Panc1 (cell line): ENCODE measurements at regions not wholly inside any gene's neighbourhood (a gene's known extent, or its start where the extent isn't known, plus 50 kb on each side); places are given as distances from the start of the nearest gene placed in this dataset.

Experiments used
- ATAC-seq: fragments of 200-7000 bp; cut with Tn5 transposase; 2 replicates; pipeline ENCODE4 v1.9.1; 2020; ENCODE audit warnings: mild to moderate bottlenecking, moderate library complexity
- BruUV-seq: library from RNA; stranded (reverse); fragments of 400-500 nt; replicated peaks from 2 replicates; lab custom pipeline; 2021; lab: Mats Ljungman, UMichigan
- CTCF ChIA-PET: fragments of 300-600 bp; sonication (Branson Sonifier 250); formaldehyde crosslinking; loops from one replicate; lab custom pipeline; 2022; ENCODE audit warnings: antibody characterized with exemption; lab: Charles Lee
- POLR2A ChIA-PET: fragments of 300-600 bp; sonication (Branson Sonifier 250); formaldehyde crosslinking; loops from one replicate; lab custom pipeline; 2022; ENCODE audit warnings: antibody characterized with exemption; lab: Charles Lee
- DNase-seq: peaks from one replicate; pipeline ENCODE4 v3.0.0-alpha.2; 2010; ENCODE audit warnings: low read depth, low spot score
- H3K27ac ChIP-seq: 2 replicates; pipeline ENCODE4 v1.5.1; 2011; ENCODE audit warnings: mild to moderate bottlenecking, low read length, inconsistent platforms
- H3K27me3 ChIP-seq: fragments of 200-500 bp; sonication (Bioruptor generic); 2 replicates; pipeline ENCODE4 v1.6.0; 2014; ENCODE audit warnings: low read length, inconsistent platforms; ENCODE audit not compliant: control insufficient read depth, insufficient read depth
- H3K36me3 ChIP-seq: fragments of 200-500 bp; sonication (Bioruptor generic); 2 replicates; pipeline ENCODE4 v1.5.1; 2014; ENCODE audit warnings: inconsistent platforms, mild to moderate bottlenecking, low read length, moderate library complexity; ENCODE audit not compliant: control insufficient read depth, insufficient read depth
- H3K4me1 ChIP-seq: 2 replicates; pipeline ENCODE4 v1.5.1; 2011; ENCODE audit warnings: inconsistent platforms, mild to moderate bottlenecking, low read length, moderate library complexity; ENCODE audit not compliant: control insufficient read depth, insufficient read depth
- H3K4me3 ChIP-seq, 2 experiments: 2 replicates each; pipeline ENCODE4 v1.5.1; 2011 to 2012; ENCODE audit warnings: low read depth in 2 of 2, low read length in 2 of 2, mild to moderate bottlenecking in 2 of 2, inconsistent platforms in 1 of 2, moderate library complexity in 1 of 2
- H3K9me3 ChIP-seq: fragments of 200-500 bp; sonication (Bioruptor generic); 2 replicates; pipeline ENCODE4 v1.5.1; 2014; ENCODE audit warnings: low read depth, mild to moderate bottlenecking, inconsistent platforms, low read length, moderate library complexity; ENCODE audit not compliant: control insufficient read depth, insufficient read depth
- POLR2AphosphoS5 ChIP-seq: IDR thresholded peaks from 2 replicates; pipeline ENCODE4 v1.6.1; 2012; ENCODE audit warnings: mild to moderate bottlenecking, low read depth, low read length, moderate library complexity
- REST ChIP-seq, 2 experiments: IDR thresholded peaks; 2 replicates each; pipeline ENCODE4 v1.6.1; 2011 to 2012; ENCODE audit warnings: low read depth in 2 of 2, control low read depth in 1 of 2, low read length in 1 of 2, mild to moderate bottlenecking in 1 of 2, moderate library complexity in 1 of 2; ENCODE audit not compliant: insufficient read depth in 1 of 2
- SIN3A ChIP-seq: IDR thresholded peaks from 2 replicates; pipeline ENCODE4 v1.6.1; 2012; ENCODE audit warnings: low read depth, mild to moderate bottlenecking, low read length, moderate library complexity, borderline replicate concordance; ENCODE audit not compliant: insufficient read depth
- TCF7L2 ChIP-seq: IDR thresholded peaks from 2 replicates; pipeline ENCODE4 v1.6.1; 2011; ENCODE audit warnings: mild to moderate bottlenecking, low read depth, low read length, inconsistent platforms
- in situ Hi-C: cut with HindIII; loops from 2 replicates; pipeline ENCODE4 v1.10.0; 2016; ENCODE audit warnings: low sequenced_read_pairs, low pct_unique_long_range_greater_than_20kb
- intact Hi-C: fragments of 100-400 bp; cut with micrococcal nuclease; formaldehyde crosslinking; loops from one replicate; pipeline ENCODE4 v1.10.0; 2022; ENCODE audit not compliant: unreplicated experiment
- TF ChIP-seq, protein P1 (sequence below): fragments of 450-650 bp; IDR thresholded peaks from 2 replicates; pipeline ENCODE4 v1.5.1; 2017; ENCODE audit warnings: mild to moderate bottlenecking

- in situ Hi-C loops: no loop called here
These were observed 732.8 kb upstream of the GOLIM4 start for GRCh38 chr3:168828536-168828935.

GRCh38 chr3:168828014-168828413, 732.3 kb upstream of the GOLIM4 start:
- DNase-seq (no peak), ATAC-seq (no peak)
- H3K27me3 ChIP-seq: no peaks in the 10 kb centered on the region
- H3K9me3 ChIP-seq: no peaks in the 10 kb centered on the region
- no peaks in the 10 kb centered on the region for H3K36me3 ChIP-seq
- no TSS peak for BruUV-seq
- intact Hi-C loops: no loop called here
- H3K4me3 ChIP-seq: no peak overlapping the region
- POLR2A ChIA-PET: no interaction called here
- in situ Hi-C loops: no loop called here
- no peak overlapping the region for H3K27ac ChIP-seq
- CTCF ChIA-PET: no interaction called here
- no peaks in the 10 kb centered on the region for H3K4me1 ChIP-seq
- TF ChIP-seq TCF7L2 (no peak), REST (IDR thresholded peaks at IDR 0.05; ENCODE audit: insufficient read depth in 1 of 2, low read depth in 2 of 2, low read length in 1 of 2) (no peak), POLR2AphosphoS5 (no peak), SIN3A (no peak)
- TF ChIP-seq, protein P1, sequence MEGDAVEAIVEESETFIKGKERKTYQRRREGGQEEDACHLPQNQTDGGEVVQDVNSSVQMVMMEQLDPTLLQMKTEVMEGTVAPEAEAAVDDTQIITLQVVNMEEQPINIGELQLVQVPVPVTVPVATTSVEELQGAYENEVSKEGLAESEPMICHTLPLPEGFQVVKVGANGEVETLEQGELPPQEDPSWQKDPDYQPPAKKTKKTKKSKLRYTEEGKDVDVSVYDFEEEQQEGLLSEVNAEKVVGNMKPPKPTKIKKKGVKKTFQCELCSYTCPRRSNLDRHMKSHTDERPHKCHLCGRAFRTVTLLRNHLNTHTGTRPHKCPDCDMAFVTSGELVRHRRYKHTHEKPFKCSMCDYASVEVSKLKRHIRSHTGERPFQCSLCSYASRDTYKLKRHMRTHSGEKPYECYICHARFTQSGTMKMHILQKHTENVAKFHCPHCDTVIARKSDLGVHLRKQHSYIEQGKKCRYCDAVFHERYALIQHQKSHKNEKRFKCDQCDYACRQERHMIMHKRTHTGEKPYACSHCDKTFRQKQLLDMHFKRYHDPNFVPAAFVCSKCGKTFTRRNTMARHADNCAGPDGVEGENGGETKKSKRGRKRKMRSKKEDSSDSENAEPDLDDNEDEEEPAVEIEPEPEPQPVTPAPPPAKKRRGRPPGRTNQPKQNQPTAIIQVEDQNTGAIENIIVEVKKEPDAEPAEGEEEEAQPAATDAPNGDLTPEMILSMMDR: no peak

More at GRCh38 chr3:168828536-168828935, 732.8 kb upstream of the GOLIM4 start:
- POLR2A ChIA-PET: no interaction called here
- no peaks in the 10 kb centered on the region for H3K4me1 ChIP-seq
- TF ChIP-seq TCF7L2 (no peak), POLR2AphosphoS5 (no peak), REST (IDR thresholded peaks at IDR 0.05; ENCODE audit: insufficient read depth in 1 of 2, low read depth in 2 of 2, low read length in 1 of 2) (no peak), SIN3A (no peak)
- TF ChIP-seq, protein P1: no peak
- no peaks in the 10 kb centered on the region for H3K27me3 ChIP-seq
- DNase-seq (no peak), ATAC-seq (no peak)
- no peak overlapping the region for H3K27ac ChIP-seq
- BruUV-seq: no TSS peak
- CTCF ChIA-PET: interaction anchor here (0.7 kb wide), 1 partner anchor 237 kb away, joined by 4 read pairs; no protein-coding TSS in a partner anchor
- no peaks in the 10 kb centered on the region for H3K36me3 ChIP-seq
- intact Hi-C loops: no loop called here
- no peak overlapping the region for H3K4me3 ChIP-seq
- H3K9me3 ChIP-seq: no peaks in the 10 kb centered on the region
